Spleen (tissue), 11 donors: ENCODE measurements at regions not wholly inside any gene's neighbourhood (a gene's known extent, or its start where the extent isn't known, plus 50 kb on each side); places are given as distances from the start of the nearest gene placed in this dataset.

ENCODE experiments used
- DNase-seq: peaks from one replicate; pipeline ENCODE4 v3.0.0-alpha.2; 2020
- H3K27ac ChIP-seq, 8 donors: fragments of 200-600 bp; sonication (generic) in 7 of 8; 1 replicate in 4 of 8; 2 replicates in 4 of 8; pipeline versions ENCODE4 v1.5.0 to v1.8.0; 2016 to 2021; ENCODE audit warnings: inconsistent platforms in 4 of 8, mild to moderate bottlenecking in 4 of 8, moderate library complexity in 1 of 8
- H3K27me3 ChIP-seq, 7 donors: fragments of 200-600 bp; sonication (generic) in 6 of 7; replicated peaks in 1 of 7; 1 replicate in 4 of 7; 2 replicates in 3 of 7; pipeline versions ENCODE4 v1.5.0 to v1.8.0; 2016 to 2021; ENCODE audit warnings: inconsistent platforms in 3 of 7, mild to moderate bottlenecking in 1 of 7
- H3K36me3 ChIP-seq, 6 donors: fragments of 200-600 bp; sonication (generic) in 5 of 6; 1 replicate in 4 of 6; 2 replicates in 2 of 6; pipeline versions ENCODE4 v1.5.0 to v1.8.0; 2016 to 2021; ENCODE audit warnings: inconsistent platforms in 2 of 6
- H3K4me1 ChIP-seq, 6 donors: fragments of 200-600 bp; sonication (generic) in 5 of 6; 1 replicate in 3 of 6; 2 replicates in 3 of 6; pipeline versions ENCODE4 v1.5.0 to v1.8.0; 2016 to 2021; ENCODE audit warnings: inconsistent platforms in 3 of 6
- H3K4me3 ChIP-seq, 8 donors: fragments of 200-600 bp; sonication (generic) in 7 of 8; 1 replicate in 4 of 8; 2 replicates in 4 of 8; pipeline versions ENCODE4 v1.5.0 to v1.8.0; 2016 to 2021; ENCODE audit warnings: inconsistent platforms in 4 of 8, mild to moderate bottlenecking in 4 of 8, moderate library complexity in 2 of 8
- H3K9me3 ChIP-seq, 8 donors: fragments of 200-600 bp; sonication (generic) in 7 of 8; 1 replicate in 4 of 8; 2 replicates in 4 of 8; pipeline versions ENCODE4 v1.5.0 to v1.8.0; 2016 to 2021; ENCODE audit warnings: inconsistent platforms in 4 of 8
- POLR2A ChIP-seq, 3 donors: fragments of 450-650 bp; IDR thresholded peaks; one replicate each; pipeline ENCODE4 v1.5.1; 2017; ENCODE audit warnings: antibody characterized with exemption in 3 of 3, mild to moderate bottlenecking in 1 of 3
- POLR2AphosphoS5 ChIP-seq, 3 donors: sonication (generic); formaldehyde crosslinking; IDR thresholded peaks; one replicate each; pipeline ENCODE4 v1.5.1; 2017; ENCODE audit warnings: antibody characterized with exemption in 3 of 3
- WGBS, 5 donors: extraction: QIAGEN DNeasy Blood & Tissue Kit in 3 of 5; methylation state at CpG; one replicate each; pipeline versions ENCODE4 v1.1.5 to v1.1.7; 2013 to 2018; 5-methylcytosine and 5-hydroxymethylcytosine counted together
- intact Hi-C: fragments of 100-400 bp; cut with DNase I; formaldehyde crosslinking; loops from one replicate; pipeline ENCODE4 v1.15.0; 2023; ENCODE audit warnings: low total_unique reads
- TF ChIP-seq, protein P1 (sequence below), 11 experiments: fragments of 200-600 bp in 7 of 11; fragments of 450-650 bp in 4 of 11; sonication (generic) in 4 of 11; IDR thresholded peaks in 8 of 11; conservative IDR thresholded peaks in 3 of 11; 1 replicate in 7 of 11; 2 replicates in 4 of 11; pipeline versions ENCODE4 v1.4.0 to v1.8.0; 2016 to 2021; ENCODE audit warnings: antibody characterized with exemption in 11 of 11, inconsistent platforms in 4 of 11, mild to moderate bottlenecking in 1 of 11
- donor health status: healthy with polysubstance abuse.
- donor health status: DM: no; HTN: no; CAD: no; lungs with moderate emphysema.
- donor health status: DM: no; HTN: no; CAD: no.
- donor health status: Bipolar disorder and iron deficiency.
- donor health status: healthy.
- donor health status: DM: no; HTN: no; CAD: no.
- donor health status: DM: yes; HTN: yes; CAD: no.

DNA sequence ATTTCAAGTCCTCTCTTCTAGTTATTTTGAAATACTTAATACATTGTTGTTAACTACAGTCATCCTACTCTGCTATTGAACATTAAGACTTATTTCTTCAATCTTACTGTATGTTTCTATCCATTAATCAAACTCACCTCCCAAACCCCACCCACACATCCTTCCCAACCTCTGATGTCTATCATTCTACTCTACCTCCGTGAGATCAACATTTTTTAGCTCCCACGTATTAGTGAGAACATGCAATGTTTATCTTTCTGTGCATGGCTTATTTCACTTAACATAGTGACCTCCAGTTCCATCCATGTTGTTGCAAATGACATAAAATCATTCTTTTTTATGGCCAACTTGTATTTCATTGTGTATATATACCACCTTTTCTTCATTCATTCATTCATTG is 236.6 kb upstream of the CTNNB1 start:
- DNase-seq = no peak
- Histone ChIP-seq H3K27me3 (no peaks in the 10 kb centered on the region), H3K9me3 (peaks cover 0 to 26% (median 6%) of the 10 kb centered on the region in 8 donors), H3K36me3 (no peaks in the 10 kb centered on the region), H3K27ac (no peak overlapping the region), H3K4me3 (no peak overlapping the region), H3K4me1 (no peaks in the 10 kb centered on the region)
- TF ChIP-seq POLR2A (IDR thresholded peaks at IDR 0.05) (no peak), POLR2AphosphoS5 (IDR thresholded peaks at IDR 0.05) (no peak)
- TF ChIP-seq, protein P1, sequence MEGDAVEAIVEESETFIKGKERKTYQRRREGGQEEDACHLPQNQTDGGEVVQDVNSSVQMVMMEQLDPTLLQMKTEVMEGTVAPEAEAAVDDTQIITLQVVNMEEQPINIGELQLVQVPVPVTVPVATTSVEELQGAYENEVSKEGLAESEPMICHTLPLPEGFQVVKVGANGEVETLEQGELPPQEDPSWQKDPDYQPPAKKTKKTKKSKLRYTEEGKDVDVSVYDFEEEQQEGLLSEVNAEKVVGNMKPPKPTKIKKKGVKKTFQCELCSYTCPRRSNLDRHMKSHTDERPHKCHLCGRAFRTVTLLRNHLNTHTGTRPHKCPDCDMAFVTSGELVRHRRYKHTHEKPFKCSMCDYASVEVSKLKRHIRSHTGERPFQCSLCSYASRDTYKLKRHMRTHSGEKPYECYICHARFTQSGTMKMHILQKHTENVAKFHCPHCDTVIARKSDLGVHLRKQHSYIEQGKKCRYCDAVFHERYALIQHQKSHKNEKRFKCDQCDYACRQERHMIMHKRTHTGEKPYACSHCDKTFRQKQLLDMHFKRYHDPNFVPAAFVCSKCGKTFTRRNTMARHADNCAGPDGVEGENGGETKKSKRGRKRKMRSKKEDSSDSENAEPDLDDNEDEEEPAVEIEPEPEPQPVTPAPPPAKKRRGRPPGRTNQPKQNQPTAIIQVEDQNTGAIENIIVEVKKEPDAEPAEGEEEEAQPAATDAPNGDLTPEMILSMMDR (IDR thresholded peaks at IDR 0.05 in 8 of 11, conservative IDR thresholded peaks at IDR 0.05 in 3 of 11) = no peak
- intact Hi-C loops = no loop called here
- WGBS, 5 donors = 84 to 93% (median 92%) methylated on average over 2 of the region's 2 CpGs

DNA sequence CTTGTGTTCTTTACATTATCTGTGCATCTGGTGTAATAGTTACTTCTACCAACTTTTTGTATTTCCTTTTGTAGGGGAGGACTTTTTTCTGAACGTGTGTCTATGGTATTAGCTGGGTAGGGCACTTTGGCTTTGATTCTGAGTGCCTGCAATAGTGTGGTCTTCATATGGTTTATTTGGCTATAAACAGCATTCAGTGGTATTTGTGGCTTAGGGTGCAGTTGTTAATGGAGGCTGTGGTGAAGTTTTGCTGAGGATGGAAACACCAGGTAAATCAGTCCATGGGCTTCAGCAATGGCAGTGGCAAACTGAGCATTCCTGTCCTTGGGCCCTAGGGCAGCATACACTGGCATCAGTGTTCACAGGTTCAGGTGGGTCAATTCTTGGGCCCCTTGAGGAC is 230.6 kb upstream of the CTNNB1 start:
- peaks cover 0 to 9% (median 0%) of the 10 kb centered on the region in 8 donors for H3K9me3 ChIP-seq
- H3K36me3 ChIP-seq = no peaks in the 10 kb centered on the region
- intact Hi-C loops = no loop called here
- WGBS, 5 donors = 50 to 76% (median 62%) methylated on average over 1 of the region's 1 CpG
- TF ChIP-seq, protein P1 (IDR thresholded peaks at IDR 0.05 in 8 of 11, conservative IDR thresholded peaks at IDR 0.05 in 3 of 11) = no peak
- no peak for TF ChIP-seq POLR2AphosphoS5 (IDR thresholded peaks at IDR 0.05)
- no peak for TF ChIP-seq POLR2A (IDR thresholded peaks at IDR 0.05)
- H3K4me1 ChIP-seq = peaks cover 16 to 38% (median 23%) of the 10 kb centered on the region in 6 donors
- DNase-seq = no peak
- no peak overlapping the region for H3K4me3 ChIP-seq
- H3K27me3 ChIP-seq = no peaks in the 10 kb centered on the region
- H3K27ac ChIP-seq = no peak overlapping the region

DNA sequence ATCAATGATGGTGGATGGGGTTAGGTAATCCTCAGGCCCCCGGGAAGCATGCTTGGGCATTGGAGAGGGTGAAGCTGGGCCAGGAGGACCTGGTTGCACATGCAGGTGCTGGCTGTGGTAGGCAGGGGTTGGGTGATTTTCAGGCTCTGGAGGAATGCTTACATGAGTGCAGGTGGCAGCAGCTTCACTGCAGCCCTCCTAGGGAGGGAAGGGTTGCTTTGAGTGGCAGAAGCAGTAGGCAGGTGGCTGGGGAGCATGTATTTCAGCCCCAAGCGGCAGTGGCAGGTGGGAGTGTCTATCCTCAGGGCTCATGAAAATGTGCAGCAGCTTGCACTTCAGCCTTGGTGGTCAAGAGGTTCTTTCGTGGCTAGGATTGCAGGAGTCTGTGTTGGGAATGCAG is 230.0 kb upstream of the CTNNB1 start:
- Histone ChIP-seq H3K36me3 (no peaks in the 10 kb centered on the region), H3K9me3 (peaks cover 0 to 2% (median 0%) of the 10 kb centered on the region in 8 donors), H3K4me3 (no peak overlapping the region), H3K4me1 (peaks cover 16 to 38% (median 23%) of the 10 kb centered on the region in 6 donors), H3K27me3 (no peaks in the 10 kb centered on the region), H3K27ac (no peak overlapping the region)
- 88 to 93% (median 89%) methylated on average over 2 to 3 of the region's 3 CpGs for WGBS, 5 donors
- intact Hi-C loops = no loop called here
- TF ChIP-seq, protein P1 (IDR thresholded peaks at IDR 0.05 in 8 of 11, conservative IDR thresholded peaks at IDR 0.05 in 3 of 11) = no peak
- TF ChIP-seq POLR2A (IDR thresholded peaks at IDR 0.05) = no peak
- TF ChIP-seq POLR2AphosphoS5 (IDR thresholded peaks at IDR 0.05) = no peak
- no peak for DNase-seq

DNA sequence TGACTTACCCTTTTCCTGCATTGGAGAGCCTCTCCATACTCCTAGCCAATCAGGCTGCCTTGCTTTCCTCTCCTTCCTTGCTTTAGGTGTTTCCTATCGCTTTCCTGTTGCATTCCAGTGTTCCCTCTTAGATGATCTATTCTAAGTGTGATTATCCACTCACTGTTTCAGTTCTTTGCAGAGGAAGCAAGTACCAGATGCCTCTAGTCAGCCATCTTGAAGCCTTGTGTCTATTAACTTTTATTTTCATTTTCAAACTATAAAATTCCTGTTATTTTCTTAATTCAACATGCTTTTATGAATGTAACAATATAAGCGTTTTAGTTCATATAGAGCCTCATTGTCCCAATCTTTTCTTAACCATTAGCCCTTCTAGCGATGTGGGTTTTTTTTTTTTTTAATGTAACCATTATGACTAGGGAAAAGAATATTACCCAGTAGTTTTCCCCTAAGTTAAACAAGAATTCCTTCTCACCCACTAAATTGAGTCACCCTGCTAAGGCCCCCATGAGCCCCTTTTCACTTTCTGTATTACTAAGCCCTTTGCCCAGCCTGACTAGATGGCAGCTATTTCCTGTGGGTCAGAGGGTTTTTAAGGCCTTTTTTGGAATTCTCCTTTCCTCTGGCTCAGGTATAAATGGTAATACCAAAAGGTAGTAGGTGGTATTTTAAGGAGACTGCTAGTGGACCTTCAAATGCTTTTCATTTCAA is 229.4 kb upstream of the CTNNB1 start:
- Histone ChIP-seq H3K4me3 (no peak overlapping the region), H3K4me1 (peaks cover 16 to 40% (median 23%) of the 10 kb centered on the region in 6 donors), H3K27me3 (no peaks in the 10 kb centered on the region), H3K27ac (no peak overlapping the region), H3K9me3 (no peaks in the 10 kb centered on the region), H3K36me3 (no peaks in the 10 kb centered on the region)
- intact Hi-C loops = no loop called here
- no peak for DNase-seq
- TF ChIP-seq, protein P1 (IDR thresholded peaks at IDR 0.05 in 8 of 11, conservative IDR thresholded peaks at IDR 0.05 in 3 of 11) = no peak
- no peak for TF ChIP-seq POLR2A (IDR thresholded peaks at IDR 0.05)
- no peak for TF ChIP-seq POLR2AphosphoS5 (IDR thresholded peaks at IDR 0.05)
- WGBS, 5 donors = 79 to 95% (median 88%) methylated on average over 3 of the region's 3 CpGs
